ENCODE measurements at regions not wholly inside any gene's neighbourhood (a gene's known extent, or its start where the extent isn't known, plus 50 kb on each side); places are given as distances from the start of the nearest gene placed in this dataset.
A peak's percentile ranks its signal among the peaks of the same experiment; 100 is the strongest.

- Histone ChIP-seq H3K9me3 (ENCODE audit: control insufficient read depth in 2 of 3, low read length in 3 of 3) (no peaks in the 10 kb centered on the region), H3K36me3 (ENCODE audit: control insufficient read depth in 2 of 3, insufficient read depth in 3 of 3, low read length in 3 of 3) (no peaks in the 10 kb centered on the region), H3K27me3 (ENCODE audit: control insufficient read depth in 2 of 2, insufficient read depth in 2 of 2, low read length in 2 of 2) (no peaks in the 10 kb centered on the region), H3K27ac (ENCODE audit: low read depth, low read length) (no peak overlapping the region), H3K4me3 (ENCODE audit: low read length) (no peak overlapping the region), H3K4me1 (ENCODE audit: control insufficient read depth in 2 of 2, insufficient read depth in 2 of 2, low read length in 2 of 2) (no peaks in the 10 kb centered on the region)
- Mint-ChIP-seq H3K4me1 (no peaks in the 10 kb centered on the region), H3K27me3 (peaks cover 2 to 24% (median 19%) of the 10 kb centered on the region in 5 donors), H3K4me3 (no peak overlapping the region), H3K9me3 (no peaks in the 10 kb centered on the region), H3K36me3 (no peaks in the 10 kb centered on the region), H3K27ac (no peak overlapping the region)
- DNase-seq (no peak), ATAC-seq (no peak)
- ChIA-PET POLR2A (no interaction called here), CTCF (no interaction called here)
- intact Hi-C loops (cut with micrococcal nuclease) = no loop called here
Measured at GRCh38 chr9:71479621-71480020, 288.7 kb downstream of the CEMIP2 start.

- ChIA-PET POLR2A (no interaction called here), CTCF (no interaction called here)
- H3K27ac ChIP-seq (ENCODE audit: low read depth, low read length) = no peak overlapping the region
- DNase-seq = no peak
- Mint-ChIP-seq H3K9me3 (peaks cover 0 to 19% (median 5%) of the 10 kb centered on the region in 11 donors), H3K27me3 (peaks cover 0 to 48% (median 35%) of the 10 kb centered on the region in 5 donors), H3K27ac (no peak overlapping the region), H3K4me3 (no peak overlapping the region), H3K4me1 (no peaks in the 10 kb centered on the region), H3K36me3 (no peaks in the 10 kb centered on the region)
- H3K4me1 ChIP-seq (ENCODE audit: control insufficient read depth in 2 of 2, insufficient read depth in 2 of 2, low read length in 2 of 2) = no peaks in the 10 kb centered on the region
- H3K27me3 ChIP-seq (ENCODE audit: control insufficient read depth in 2 of 2, insufficient read depth in 2 of 2, low read length in 2 of 2) = no peaks in the 10 kb centered on the region
- no peak for ATAC-seq
- H3K36me3 ChIP-seq (ENCODE audit: control insufficient read depth in 2 of 3, insufficient read depth in 3 of 3, low read length in 3 of 3) = no peaks in the 10 kb centered on the region
- H3K9me3 ChIP-seq (ENCODE audit: control insufficient read depth in 2 of 3, low read length in 3 of 3) = no peaks in the 10 kb centered on the region
- H3K4me3 ChIP-seq (ENCODE audit: low read length) = no peak overlapping the region
- intact Hi-C loops (cut with micrococcal nuclease) = no loop called here
Measured at GRCh38 chr9:71472400-71472799, 295.9 kb downstream of the CEMIP2 start.

GRCh38 chr9:71465392-71465791 lies 302.9 kb downstream of the CEMIP2 start:
- peaks cover 0 to 3% (median 0%) of the 10 kb centered on the region in 11 donors for H3K9me3 Mint-ChIP-seq
- Histone ChIP-seq H3K4me1 (ENCODE audit: control insufficient read depth in 2 of 2, insufficient read depth in 2 of 2, low read length in 2 of 2) (no peaks in the 10 kb centered on the region), H3K4me3 (ENCODE audit: low read length) (no peak overlapping the region), H3K27ac (ENCODE audit: low read depth, low read length) (no peak overlapping the region), H3K36me3 (ENCODE audit: control insufficient read depth in 2 of 3, insufficient read depth in 3 of 3, low read length in 3 of 3) (no peaks in the 10 kb centered on the region), H3K27me3 (ENCODE audit: control insufficient read depth in 2 of 2, insufficient read depth in 2 of 2, low read length in 2 of 2) (no peaks in the 10 kb centered on the region), H3K9me3 (ENCODE audit: control insufficient read depth in 2 of 3, low read length in 3 of 3) (no peaks in the 10 kb centered on the region)
- intact Hi-C loops (cut with micrococcal nuclease) = no loop called here
- H3K4me1 Mint-ChIP-seq = no peaks in the 10 kb centered on the region
- ChIA-PET POLR2A (no interaction called here), CTCF (no interaction called here)
- H3K27me3 Mint-ChIP-seq = peaks cover 0 to 5% (median 0%) of the 10 kb centered on the region in 5 donors
- H3K36me3 Mint-ChIP-seq = no peaks in the 10 kb centered on the region
- H3K4me3 Mint-ChIP-seq = no peak overlapping the region
- ATAC-seq (no peak), DNase-seq (no peak)
- H3K27ac Mint-ChIP-seq = no peak overlapping the region

- ChIA-PET CTCF (no interaction called here), POLR2A (no interaction called here)
- H3K27ac Mint-ChIP-seq = no peak overlapping the region
- Histone ChIP-seq H3K4me1 (ENCODE audit: control insufficient read depth in 2 of 2, insufficient read depth in 2 of 2, low read length in 2 of 2) (no peaks in the 10 kb centered on the region), H3K9me3 (ENCODE audit: control insufficient read depth in 2 of 3, low read length in 3 of 3) (no peaks in the 10 kb centered on the region), H3K4me3 (ENCODE audit: low read length) (no peak overlapping the region), H3K27me3 (ENCODE audit: control insufficient read depth in 2 of 2, insufficient read depth in 2 of 2, low read length in 2 of 2) (no peaks in the 10 kb centered on the region), H3K27ac (ENCODE audit: low read depth, low read length) (no peak overlapping the region), H3K36me3 (ENCODE audit: control insufficient read depth in 2 of 3, insufficient read depth in 3 of 3, low read length in 3 of 3) (no peaks in the 10 kb centered on the region)
- DNase-seq (no peak), ATAC-seq (no peak)
- H3K27me3 Mint-ChIP-seq = peaks cover 0 to 19% (median 5%) of the 10 kb centered on the region in 5 donors
- H3K9me3 Mint-ChIP-seq = peaks cover 0 to 4% (median 0%) of the 10 kb centered on the region in 11 donors
- no peaks in the 10 kb centered on the region for H3K36me3 Mint-ChIP-seq
- H3K4me3 Mint-ChIP-seq = no peak overlapping the region
- no peaks in the 10 kb centered on the region for H3K4me1 Mint-ChIP-seq
- intact Hi-C loops (cut with micrococcal nuclease) = no loop called here
Measured at GRCh38 chr9:71459082-71459481, 309.2 kb downstream of the CEMIP2 start.

GRCh38 chr9:71446473-71447411 lies 321.6 kb downstream of the CEMIP2 start:
- DNase-seq (peak in 4 of 9 donors; percentile 1 to 33 (median 5)), ATAC-seq (no peak)
- Mint-ChIP-seq H3K4me3 (peak overlapping the region in 9 of 10 donors; percentile 6 to 61 (median 51)), H3K36me3 (no peaks in the 10 kb centered on the region), H3K4me1 (peaks cover 3 to 14% (median 8%) of the 10 kb centered on the region in 7 donors), H3K9me3 (peaks cover 0 to 21% (median 4%) of the 10 kb centered on the region in 11 donors), H3K27ac (no peak overlapping the region), H3K27me3 (peaks cover 47 to 68% (median 61%) of the 10 kb centered on the region in 5 donors)
- ChIA-PET CTCF (no interaction called here), POLR2A (no interaction called here)
- Histone ChIP-seq H3K4me3 (ENCODE audit: low read length) (no peak overlapping the region), H3K27ac (ENCODE audit: low read depth, low read length) (no peak overlapping the region), H3K9me3 (ENCODE audit: control insufficient read depth in 2 of 3, low read length in 3 of 3) (no peaks in the 10 kb centered on the region), H3K27me3 (ENCODE audit: control insufficient read depth in 2 of 2, insufficient read depth in 2 of 2, low read length in 2 of 2) (peaks cover 0 to 4% of the 10 kb centered on the region in 2 donors), H3K4me1 (ENCODE audit: control insufficient read depth in 2 of 2, insufficient read depth in 2 of 2, low read length in 2 of 2) (no peaks in the 10 kb centered on the region), H3K36me3 (ENCODE audit: control insufficient read depth in 2 of 3, insufficient read depth in 3 of 3, low read length in 3 of 3) (no peaks in the 10 kb centered on the region)
- intact Hi-C loops (cut with micrococcal nuclease) = no loop called here

- Mint-ChIP-seq H3K27ac (no peak overlapping the region), H3K27me3 (peaks cover 47 to 65% (median 61%) of the 10 kb centered on the region in 5 donors), H3K9me3 (peaks cover 0 to 17% (median 3%) of the 10 kb centered on the region in 11 donors), H3K4me1 (peaks cover 3 to 14% (median 8%) of the 10 kb centered on the region in 7 donors), H3K4me3 (peak overlapping the region in 6 of 10 donors; percentile 27 to 59 (median 42)), H3K36me3 (no peaks in the 10 kb centered on the region)
- no peaks in the 10 kb centered on the region for H3K36me3 ChIP-seq (ENCODE audit: control insufficient read depth in 2 of 3, insufficient read depth in 3 of 3, low read length in 3 of 3)
- intact Hi-C loops (cut with micrococcal nuclease) = no loop called here
- POLR2A ChIA-PET = no interaction called here
- no peak overlapping the region for H3K4me3 ChIP-seq (ENCODE audit: low read length)
- H3K9me3 ChIP-seq (ENCODE audit: control insufficient read depth in 2 of 3, low read length in 3 of 3) = no peaks in the 10 kb centered on the region
- ATAC-seq = no peak
- H3K27ac ChIP-seq (ENCODE audit: low read depth, low read length) = no peak overlapping the region
- DNase-seq = no peak
- H3K4me1 ChIP-seq (ENCODE audit: control insufficient read depth in 2 of 2, insufficient read depth in 2 of 2, low read length in 2 of 2) = no peaks in the 10 kb centered on the region
- CTCF ChIA-PET = no interaction called here
- peaks cover 0 to 4% of the 10 kb centered on the region in 2 donors for H3K27me3 ChIP-seq (ENCODE audit: control insufficient read depth in 2 of 2, insufficient read depth in 2 of 2, low read length in 2 of 2)
Measured at GRCh38 chr9:71446106-71446472, 322.2 kb downstream of the CEMIP2 start.

GRCh38 chr9:71442937-71443336 lies 321.5 kb upstream of the TRPM3 start:
- Histone ChIP-seq H3K9me3 (ENCODE audit: control insufficient read depth in 2 of 3, low read length in 3 of 3) (no peaks in the 10 kb centered on the region), H3K36me3 (ENCODE audit: control insufficient read depth in 2 of 3, insufficient read depth in 3 of 3, low read length in 3 of 3) (no peaks in the 10 kb centered on the region), H3K4me3 (ENCODE audit: low read length) (no peak overlapping the region), H3K27ac (ENCODE audit: low read depth, low read length) (no peak overlapping the region), H3K4me1 (ENCODE audit: control insufficient read depth in 2 of 2, insufficient read depth in 2 of 2, low read length in 2 of 2) (no peaks in the 10 kb centered on the region), H3K27me3 (ENCODE audit: control insufficient read depth in 2 of 2, insufficient read depth in 2 of 2, low read length in 2 of 2) (peaks cover 0 to 4% of the 10 kb centered on the region in 2 donors)
- no peak overlapping the region for H3K27ac Mint-ChIP-seq
- DNase-seq (no peak), ATAC-seq (no peak)
- H3K36me3 Mint-ChIP-seq = no peaks in the 10 kb centered on the region
- H3K4me3 Mint-ChIP-seq = no peak overlapping the region
- intact Hi-C loops (cut with micrococcal nuclease) = no loop called here
- peaks cover 32 to 46% (median 45%) of the 10 kb centered on the region in 5 donors for H3K27me3 Mint-ChIP-seq
- H3K4me1 Mint-ChIP-seq = peaks cover 3 to 14% (median 8%) of the 10 kb centered on the region in 7 donors
- POLR2A ChIA-PET = no interaction called here
- peaks cover 0 to 3% (median 0%) of the 10 kb centered on the region in 11 donors for H3K9me3 Mint-ChIP-seq
- CTCF ChIA-PET = no interaction called here
